ENCODE measurements at regions not wholly inside any gene's neighbourhood (a gene's known extent, or its start where the extent isn't known, plus 50 kb on each side); places are given as distances from the start of the nearest gene placed in this dataset.
A peak's percentile ranks its signal among the peaks of the same experiment; 100 is the strongest.
"Not testable (repeated sequence)": the region's sequence is repeated elsewhere in the genome, so short reads cannot be mapped to it uniquely, and the experiment has no call there.

DNA sequence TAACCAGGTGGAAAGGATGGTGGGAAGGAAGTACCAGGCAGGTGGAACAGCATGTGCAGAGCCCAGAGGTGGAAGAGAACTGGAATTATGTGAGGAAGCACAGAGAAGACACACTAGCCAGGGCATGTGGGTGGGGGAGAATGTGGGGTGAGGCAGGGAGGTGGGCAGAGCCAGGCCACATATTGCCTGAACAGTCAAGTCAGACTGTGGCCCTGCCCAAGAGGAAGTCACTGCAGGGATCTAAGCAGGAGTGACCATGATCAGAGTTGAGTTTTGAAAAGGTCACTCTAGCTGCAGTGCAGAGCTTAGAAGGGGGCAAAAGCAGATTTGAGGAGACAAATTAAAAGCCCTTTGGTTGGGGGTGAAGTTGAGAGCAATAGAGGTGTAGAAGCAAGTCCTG lies 114.0 kb upstream of the SLC38A2 start:
- Mint-ChIP-seq H3K4me1 (no peaks in the 10 kb centered on the region), H3K4me3 (no peak overlapping the region)

DNA sequence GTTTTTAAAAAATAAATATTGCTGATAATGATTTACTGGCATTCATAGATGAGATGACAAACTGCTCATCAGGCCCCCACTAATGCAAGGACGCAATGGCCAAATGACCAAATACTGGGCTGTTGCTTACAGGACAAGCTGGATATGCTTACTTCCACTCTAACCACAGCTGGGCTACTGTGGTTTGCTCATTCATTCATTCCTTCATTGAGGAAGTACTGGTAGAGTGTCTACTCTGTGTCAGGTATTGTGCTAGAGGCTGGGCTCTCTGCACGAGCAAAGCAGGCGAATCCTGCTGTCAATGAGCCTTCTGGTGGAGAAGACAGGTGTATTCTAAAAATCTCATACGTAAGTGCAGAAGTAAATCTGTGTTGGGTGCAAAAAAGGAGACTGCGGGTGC lies 113.3 kb upstream of the SLC38A2 start:
- Mint-ChIP-seq H3K27ac (no peak overlapping the region), H3K9me3 (peaks cover 10% of the 10 kb centered on the region), H3K36me3 (ENCODE audit: low read depth) (peaks cover 17% of the 10 kb centered on the region), H3K4me3 (no peak overlapping the region), H3K27me3 (no peaks in the 10 kb centered on the region), H3K4me1 (no peaks in the 10 kb centered on the region)
- DNase-seq: no peak
- intact Hi-C loops (cut with micrococcal nuclease): no loop called here

More for the DNA sequence above, 114.0 kb upstream of the SLC38A2 start:
- Mint-ChIP-seq H3K36me3 (ENCODE audit: low read depth) (peaks cover 14% of the 10 kb centered on the region), H3K27ac (no peak overlapping the region), H3K27me3 (no peaks in the 10 kb centered on the region), H3K9me3 (peaks cover 7% of the 10 kb centered on the region)
- intact Hi-C loops (cut with micrococcal nuclease): no loop called here
- no peak for DNase-seq

DNA sequence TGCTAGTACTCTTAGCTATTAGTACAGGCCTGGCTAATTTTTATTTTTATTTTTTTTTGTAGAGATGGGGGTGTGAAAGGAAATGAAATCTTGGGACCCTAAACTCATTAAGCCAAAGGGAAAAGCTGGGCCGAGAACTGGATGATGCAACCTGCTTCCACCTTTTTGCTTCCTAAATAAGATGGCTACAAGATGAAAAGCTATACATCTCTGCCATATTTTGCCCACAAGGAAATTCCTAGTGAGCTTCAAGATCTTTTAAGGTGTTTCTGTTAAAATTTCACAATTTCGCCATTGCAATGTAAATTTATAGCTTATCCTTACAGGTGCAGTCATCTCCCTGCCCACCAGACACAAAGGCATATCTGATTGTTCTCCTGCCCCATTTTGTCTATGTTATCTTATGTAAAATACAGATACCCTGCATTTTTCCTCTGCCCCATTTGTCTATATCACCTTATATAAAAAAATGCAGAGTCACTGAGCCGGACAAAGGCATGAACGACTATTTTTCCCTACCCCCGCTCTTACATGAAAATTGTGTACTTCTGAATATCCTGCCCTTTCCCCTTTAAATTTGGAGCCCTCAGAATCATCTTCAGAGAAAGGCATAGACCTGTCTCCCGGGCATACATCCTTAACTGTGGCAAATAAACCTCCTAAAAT lies 112.0 kb upstream of the SLC38A2 start:
- DNase-seq: no peak
- Mint-ChIP-seq H3K4me3 (no peak overlapping the region), H3K4me1 (no peaks in the 10 kb centered on the region), H3K9me3 (peaks cover 10% of the 10 kb centered on the region), H3K27me3 (no peaks in the 10 kb centered on the region), H3K27ac (no peak overlapping the region), H3K36me3 (ENCODE audit: low read depth) (peaks cover 28% of the 10 kb centered on the region)
- intact Hi-C loops (cut with micrococcal nuclease): no loop called here

DNA sequence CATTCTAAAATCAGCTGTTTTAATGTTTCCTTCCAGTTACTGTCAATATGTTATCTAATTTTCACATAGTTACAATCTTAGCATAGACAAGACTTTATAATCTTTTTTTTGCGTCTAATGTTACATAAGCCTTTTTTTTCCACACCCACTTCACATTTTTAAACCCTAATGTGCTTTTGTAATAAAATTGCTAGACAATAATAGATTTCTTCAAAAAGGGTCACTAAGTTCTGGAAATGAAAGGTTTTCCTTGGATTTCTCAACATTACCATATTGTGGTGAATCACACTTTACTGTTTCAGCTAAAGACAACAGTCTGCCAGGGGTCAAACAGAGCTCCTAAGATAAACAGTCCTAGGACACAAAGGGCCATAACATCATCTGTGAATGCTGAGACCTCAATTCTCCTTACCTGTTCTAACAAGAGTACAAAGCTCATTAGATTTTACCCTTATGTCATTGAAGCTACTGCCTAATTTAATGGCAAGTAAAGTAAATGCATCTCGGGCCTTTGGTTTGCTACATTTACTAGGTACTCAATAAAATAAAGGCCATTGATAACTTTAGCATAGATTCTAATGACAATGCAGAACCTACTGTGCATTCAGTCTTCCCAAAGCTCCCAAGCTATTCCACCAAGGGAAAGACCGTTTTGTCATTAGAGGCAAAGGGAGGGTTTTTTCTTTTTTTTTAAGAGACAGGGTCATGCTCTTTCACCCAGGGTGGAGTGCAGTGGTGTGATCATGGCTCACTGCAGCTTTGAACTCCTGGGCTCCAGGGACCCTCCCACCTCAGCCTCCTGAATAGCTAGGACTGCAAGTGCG lies 111.2 kb upstream of the SLC38A2 start:
- intact Hi-C loops (cut with micrococcal nuclease): no loop called here
- Mint-ChIP-seq H3K27ac (no peak overlapping the region), H3K36me3 (ENCODE audit: low read depth) (peaks cover 33% of the 10 kb centered on the region), H3K4me1 (peaks cover 2% of the 10 kb centered on the region), H3K9me3 (peaks cover 14% of the 10 kb centered on the region), H3K4me3 (no peak overlapping the region), H3K27me3 (no peaks in the 10 kb centered on the region)
- no peak for DNase-seq

DNA sequence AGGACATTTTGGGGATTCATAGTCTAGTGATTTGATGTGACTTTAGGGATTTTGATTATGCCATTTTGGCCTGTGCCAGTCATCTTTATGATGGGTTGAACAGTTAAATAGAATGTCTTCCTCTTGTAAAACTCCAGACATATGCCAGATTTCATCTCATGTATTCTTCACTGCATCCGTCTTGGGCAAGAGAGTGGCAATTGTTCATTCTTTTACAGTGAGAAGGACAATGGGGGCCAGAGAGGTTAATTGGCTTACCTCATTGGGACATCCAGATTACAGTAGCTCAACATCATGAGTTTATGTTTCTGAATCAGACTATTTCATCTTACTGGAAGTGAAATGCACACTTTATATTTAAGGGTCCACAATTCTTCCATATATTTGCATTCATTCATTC lies 108.2 kb upstream of the SLC38A2 start:
- peaks cover 39% of the 10 kb centered on the region for H3K36me3 Mint-ChIP-seq (ENCODE audit: low read depth)
- DNase-seq: no peak
- intact Hi-C loops (cut with micrococcal nuclease): no loop called here
- H3K27me3 Mint-ChIP-seq: no peaks in the 10 kb centered on the region
- H3K27ac Mint-ChIP-seq: no peak overlapping the region
- H3K9me3 Mint-ChIP-seq: peaks cover 22% of the 10 kb centered on the region
- peaks cover 16% of the 10 kb centered on the region for H3K4me1 Mint-ChIP-seq
- H3K4me3 Mint-ChIP-seq: no peak overlapping the region

DNA sequence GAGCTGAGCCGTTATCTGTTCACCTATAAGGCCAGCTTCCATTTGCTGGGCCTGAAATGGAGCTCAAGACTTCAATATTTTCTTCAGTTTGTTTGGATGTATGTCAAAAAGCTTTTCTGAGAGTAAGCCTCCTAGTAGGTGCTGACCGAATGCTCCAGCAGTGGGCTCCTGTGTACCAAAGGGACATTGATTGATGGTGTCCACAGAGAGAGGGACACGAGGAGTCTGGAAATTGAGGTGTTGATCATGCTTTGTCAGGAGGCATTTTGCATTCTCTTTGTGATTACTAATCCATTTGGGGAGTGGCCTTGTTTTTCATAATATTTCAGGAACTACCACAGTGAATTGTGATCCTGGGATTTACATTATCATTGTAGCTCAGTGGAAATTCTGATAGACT lies 107.7 kb upstream of the SLC38A2 start:
- Mint-ChIP-seq H3K27ac (no peak overlapping the region), H3K4me1 (peaks cover 16% of the 10 kb centered on the region), H3K36me3 (ENCODE audit: low read depth) (peaks cover 39% of the 10 kb centered on the region), H3K9me3 (peaks cover 22% of the 10 kb centered on the region), H3K4me3 (no peak overlapping the region), H3K27me3 (no peaks in the 10 kb centered on the region)
- intact Hi-C loops (cut with micrococcal nuclease): no loop called here
- DNase-seq: no peak

DNA sequence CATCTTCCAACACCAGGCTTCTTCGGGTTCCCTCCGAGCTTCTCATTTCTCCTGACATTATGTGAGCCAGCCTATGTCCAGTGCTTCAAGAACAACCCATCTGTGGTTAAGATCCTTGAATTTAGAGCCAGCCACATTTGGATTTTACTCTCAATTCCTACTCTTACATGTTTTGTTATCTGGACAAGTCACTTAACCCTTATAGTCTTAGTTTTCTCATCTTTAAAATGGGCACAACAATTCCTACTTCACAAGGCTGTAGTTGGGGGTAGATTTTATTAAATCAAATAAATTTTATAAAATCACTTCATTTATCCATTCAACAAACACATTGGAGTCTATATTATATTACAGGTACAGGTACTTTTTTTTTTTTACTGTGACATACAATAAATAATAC lies 105.5 kb upstream of the SLC38A2 start:
- intact Hi-C loops (cut with micrococcal nuclease): no loop called here

DNA sequence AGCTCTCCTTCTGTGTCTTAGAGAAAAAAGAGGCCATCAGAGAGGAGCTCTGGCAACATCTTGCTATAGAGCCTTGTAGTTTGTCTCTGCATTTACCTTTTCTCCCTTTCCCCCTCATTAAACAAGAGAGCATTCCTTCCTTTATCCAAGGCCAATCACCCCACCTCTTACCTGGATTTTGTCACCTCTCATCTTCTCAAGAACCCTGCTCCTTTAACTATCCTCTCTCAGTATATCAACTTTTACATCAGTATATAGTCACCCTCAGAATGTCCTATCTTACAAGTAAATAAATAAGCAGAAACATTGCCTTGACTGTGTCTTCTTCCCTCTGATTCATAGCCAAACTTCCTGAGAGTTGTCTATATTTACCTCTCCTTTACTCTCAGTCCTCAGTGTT lies 105.0 kb upstream of the SLC38A2 start:
- Mint-ChIP-seq H3K36me3 (ENCODE audit: low read depth) (peaks cover 36% of the 10 kb centered on the region), H3K9me3 (peaks cover 22% of the 10 kb centered on the region), H3K4me3 (no peak overlapping the region), H3K27me3 (no peaks in the 10 kb centered on the region), H3K4me1 (peaks cover 21% of the 10 kb centered on the region), H3K27ac (peak overlapping the region; percentile 10)
- DNase-seq: no peak
- intact Hi-C loops (cut with micrococcal nuclease): no loop called here

More for the DNA sequence above, 105.5 kb upstream of the SLC38A2 start:
- DNase-seq: no peak
- Mint-ChIP-seq H3K4me1 (peaks cover 21% of the 10 kb centered on the region), H3K27ac (no peak overlapping the region), H3K9me3 (peaks cover 22% of the 10 kb centered on the region), H3K27me3 (no peaks in the 10 kb centered on the region), H3K4me3 (no peak overlapping the region), H3K36me3 (ENCODE audit: low read depth) (peaks cover 36% of the 10 kb centered on the region)

DNA sequence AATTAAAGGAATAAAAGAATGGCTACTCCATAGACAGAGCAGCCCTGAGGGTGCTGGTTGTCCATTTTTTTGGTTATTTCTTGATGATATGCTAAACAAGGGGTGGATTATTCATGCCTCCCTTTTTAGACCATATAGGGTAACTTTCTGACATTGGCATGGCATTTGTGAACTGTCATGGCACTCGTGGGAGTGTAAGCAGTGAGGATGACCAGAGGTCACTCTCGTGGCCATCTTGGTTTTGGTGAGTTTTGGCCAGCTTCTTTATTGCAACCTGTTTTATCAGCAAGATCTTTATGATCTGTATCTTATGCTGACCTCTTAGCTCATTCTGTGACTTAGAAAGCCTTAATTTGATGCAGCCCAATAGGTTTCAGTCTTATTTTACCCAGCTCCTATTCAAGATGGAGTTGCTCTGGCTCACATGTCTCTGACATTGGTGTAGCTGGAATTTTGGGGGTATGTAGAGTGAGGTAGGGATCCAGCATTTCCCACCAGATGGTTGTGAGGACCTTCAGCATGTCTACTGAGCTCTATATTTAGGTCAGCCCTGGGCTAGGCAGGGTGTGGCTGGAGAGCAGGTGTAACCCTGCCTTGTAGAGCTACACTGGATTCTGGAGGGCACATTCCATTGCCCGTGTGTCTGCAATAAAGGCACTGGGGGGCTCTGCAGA lies 103.5 kb upstream of the SLC38A2 start:
- peaks cover 12% of the 10 kb centered on the region for H3K9me3 Mint-ChIP-seq
- intact Hi-C loops (cut with micrococcal nuclease): no loop called here

DNA sequence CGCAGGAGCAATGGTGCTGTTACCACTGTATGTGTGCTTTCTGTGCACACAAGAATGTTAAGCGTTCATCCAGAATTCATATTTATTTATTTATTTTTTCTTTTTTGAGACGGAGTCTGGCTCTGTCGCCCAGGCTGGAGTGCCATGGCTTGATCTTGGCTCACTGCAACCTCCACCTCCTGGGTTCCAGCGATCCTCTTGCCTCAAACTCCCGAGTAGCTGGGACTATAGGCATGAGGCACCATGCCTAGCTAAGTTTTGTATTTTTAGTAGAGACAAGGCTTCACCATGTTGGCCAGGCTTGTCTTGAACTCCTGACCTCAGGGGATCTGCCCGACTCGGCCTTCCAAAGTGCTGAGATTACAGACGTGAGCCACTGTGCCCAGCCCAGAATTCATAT lies 101.8 kb upstream of the SLC38A2 start:
- H3K4me3 Mint-ChIP-seq, H3K27ac Mint-ChIP-seq, H3K27me3 Mint-ChIP-seq, DNase-seq: not testable (repeated sequence)
- peaks cover 12% of the 10 kb centered on the region for H3K9me3 Mint-ChIP-seq
- intact Hi-C loops (cut with micrococcal nuclease): loop anchor here (5.0 kb wide), 1 partner anchor 188 kb away; no protein-coding TSS in a partner anchor
- peaks cover 26% of the 10 kb centered on the region for H3K36me3 Mint-ChIP-seq (ENCODE audit: low read depth)
- peaks cover 43% of the 10 kb centered on the region for H3K4me1 Mint-ChIP-seq

More for the DNA sequence above, 103.5 kb upstream of the SLC38A2 start:
- H3K36me3 Mint-ChIP-seq (ENCODE audit: low read depth): peaks cover 32% of the 10 kb centered on the region
- H3K4me3 Mint-ChIP-seq: no peak overlapping the region
- peaks cover 30% of the 10 kb centered on the region for H3K4me1 Mint-ChIP-seq
- H3K27ac Mint-ChIP-seq: no peak overlapping the region
- no peak for DNase-seq
- H3K27me3 Mint-ChIP-seq: no peaks in the 10 kb centered on the region

DNA sequence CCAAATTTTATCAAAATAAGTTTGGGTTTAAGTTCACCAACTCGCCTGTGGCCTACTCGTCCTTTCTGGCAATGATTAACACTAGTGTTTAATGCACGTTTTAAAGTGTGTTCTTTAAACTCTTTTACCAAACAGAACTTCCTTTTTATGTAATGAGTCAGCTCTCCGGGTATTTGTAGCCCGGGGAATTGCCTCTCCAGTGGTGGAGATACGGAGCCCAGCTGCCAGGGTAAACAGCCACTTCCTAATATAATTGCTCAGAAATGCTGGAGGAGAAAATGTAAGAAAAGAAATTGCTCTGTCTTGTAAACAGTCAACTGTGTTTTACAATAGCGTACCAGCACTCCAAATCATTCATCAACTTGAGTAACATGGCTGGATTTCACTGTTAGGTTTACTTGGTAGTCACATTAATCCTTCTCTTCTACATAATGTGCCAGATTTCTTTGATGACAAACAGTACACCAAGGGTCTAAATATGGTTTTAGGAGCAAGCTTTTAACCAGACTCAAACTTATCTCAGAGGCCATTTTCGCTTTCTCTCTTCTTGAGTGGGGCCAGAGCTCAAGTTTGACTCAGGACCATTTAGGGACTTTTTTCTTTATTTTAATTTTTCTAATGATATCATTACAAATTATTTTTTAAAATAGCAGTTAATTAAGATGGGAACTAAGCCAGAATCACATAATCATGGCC lies 101.2 kb upstream of the SLC38A2 start:
- peak overlapping the region; percentile 74 for H3K27ac Mint-ChIP-seq
- peak overlapping the region; percentile 61 for H3K4me3 Mint-ChIP-seq
- H3K9me3 Mint-ChIP-seq: peaks cover 7% of the 10 kb centered on the region
- H3K36me3 Mint-ChIP-seq (ENCODE audit: low read depth): peaks cover 20% of the 10 kb centered on the region
- DNase-seq: peak; percentile 62
- intact Hi-C loops (cut with micrococcal nuclease): loop anchor here (5.0 kb wide), 1 partner anchor 189 kb away; no protein-coding TSS in a partner anchor
- no peaks in the 10 kb centered on the region for H3K27me3 Mint-ChIP-seq
- H3K4me1 Mint-ChIP-seq: peaks cover 41% of the 10 kb centered on the region

DNA sequence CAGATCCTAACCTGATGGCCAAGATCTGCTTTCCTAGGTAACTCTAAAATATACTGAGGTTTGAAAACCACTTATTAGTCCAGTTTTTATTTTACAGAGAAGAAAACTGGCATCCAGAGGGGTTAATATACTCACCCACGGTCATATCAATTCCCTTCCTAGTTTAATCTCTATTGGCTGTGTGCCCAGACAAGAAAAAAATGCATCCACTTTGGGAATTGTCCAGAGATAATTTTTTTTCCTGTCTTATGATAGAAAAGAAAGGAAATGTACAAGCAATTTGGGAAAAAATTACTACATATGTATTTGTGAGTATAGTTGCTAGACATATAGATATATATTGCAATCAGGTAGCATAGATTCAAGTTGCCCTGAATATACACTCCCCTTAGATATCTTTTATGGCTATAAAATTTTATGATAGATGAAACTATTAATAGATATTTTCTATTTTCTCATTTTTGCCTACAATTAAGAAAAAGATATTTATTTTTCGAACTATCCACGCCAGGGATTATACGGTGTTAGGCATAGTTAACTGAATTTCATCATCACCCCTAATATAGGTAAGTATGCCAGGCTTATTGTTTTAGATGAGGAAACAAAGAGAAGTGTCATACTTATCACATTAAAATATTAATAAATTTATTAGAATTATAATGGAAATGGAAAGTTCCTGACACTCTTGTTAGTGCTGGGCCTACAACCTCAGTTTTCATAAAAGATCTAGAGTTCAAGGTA lies 100.5 kb upstream of the SLC38A2 start:
- Mint-ChIP-seq H3K4me1 (peaks cover 40% of the 10 kb centered on the region), H3K27me3 (no peaks in the 10 kb centered on the region), H3K9me3 (peaks cover 7% of the 10 kb centered on the region), H3K4me3 (peak overlapping the region; percentile 61), H3K27ac (peak overlapping the region; percentile 74), H3K36me3 (ENCODE audit: low read depth) (peaks cover 19% of the 10 kb centered on the region)
- no peak for DNase-seq
- intact Hi-C loops (cut with micrococcal nuclease): loop anchor here (5.0 kb wide), 1 partner anchor 189 kb away; no protein-coding TSS in a partner anchor

DNA sequence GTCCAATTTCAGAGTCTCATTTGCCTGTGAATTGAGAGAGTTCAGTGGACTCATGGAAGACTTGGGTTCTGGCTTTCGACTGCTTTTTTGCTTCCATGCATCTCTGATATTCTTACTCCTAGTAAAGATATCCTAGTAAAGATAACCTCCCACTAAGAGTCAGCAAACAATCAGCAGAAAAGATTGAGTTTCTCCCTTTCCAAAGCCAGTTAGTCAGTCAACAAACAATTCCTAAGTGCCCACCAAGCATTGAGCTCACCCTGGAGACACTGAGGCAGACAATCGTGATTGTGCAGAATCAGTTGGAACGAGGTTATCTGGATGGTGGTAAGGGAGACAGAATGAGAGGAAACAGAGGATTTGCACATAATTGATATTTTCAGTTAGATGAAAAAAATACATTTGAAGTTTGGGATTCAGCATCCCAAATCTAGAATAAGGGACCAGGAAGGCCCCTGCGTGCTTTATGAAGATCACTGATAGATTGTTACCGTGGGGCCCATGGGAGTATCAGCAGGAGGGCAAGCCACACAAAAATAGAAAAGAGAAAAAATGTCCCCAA lies 99.7 kb upstream of the SLC38A2 start:
- H3K4me3 Mint-ChIP-seq: no peak overlapping the region
- no peaks in the 10 kb centered on the region for H3K27me3 Mint-ChIP-seq
- DNase-seq: no peak
- H3K27ac Mint-ChIP-seq: no peak overlapping the region
- H3K4me1 Mint-ChIP-seq: peaks cover 31% of the 10 kb centered on the region
- intact Hi-C loops (cut with micrococcal nuclease): loop anchor here (5.0 kb wide), 1 partner anchor 190 kb away; no protein-coding TSS in a partner anchor
- peaks cover 7% of the 10 kb centered on the region for H3K9me3 Mint-ChIP-seq
- H3K36me3 Mint-ChIP-seq (ENCODE audit: low read depth): peaks cover 12% of the 10 kb centered on the region

Data from activated CD4-positive, alpha-beta T cell treated with anti-CD3 and anti-CD28 coated beads, Interleukin-2, amount 10 ng/mL, durations not matched to agents 24 days and 14 days (primary cell).